ENCODE measurements at regions not wholly inside any gene's neighbourhood (a gene's known extent, or its start where the extent isn't known, plus 50 kb on each side); places are given as distances from the start of the nearest gene placed in this dataset.
"Not testable (repeated sequence)": the region's sequence is repeated elsewhere in the genome, so short reads cannot be mapped to it uniquely, and the experiment has no call there.

DNA sequence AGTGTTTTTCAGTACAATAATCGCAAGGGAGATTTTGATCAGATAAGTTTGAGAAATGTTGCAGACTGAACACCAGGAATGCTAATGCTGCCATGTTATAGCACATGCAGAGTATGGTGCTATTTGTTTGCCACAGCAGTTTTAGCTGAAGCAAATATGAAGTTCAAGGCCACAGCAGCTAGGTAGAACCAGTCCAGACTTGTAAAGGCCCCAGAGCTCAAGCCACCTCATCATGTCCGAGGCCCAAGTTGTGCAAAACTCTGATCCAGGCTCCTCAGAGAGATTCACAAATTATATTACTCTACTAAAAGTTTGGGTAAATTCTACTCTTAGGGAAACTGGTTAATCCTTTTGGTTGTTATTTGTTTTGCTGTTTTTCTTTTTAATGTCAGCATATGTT lies 2702.6 kb downstream of the PCDH9 start:
- no peak for DNase-seq

DNA sequence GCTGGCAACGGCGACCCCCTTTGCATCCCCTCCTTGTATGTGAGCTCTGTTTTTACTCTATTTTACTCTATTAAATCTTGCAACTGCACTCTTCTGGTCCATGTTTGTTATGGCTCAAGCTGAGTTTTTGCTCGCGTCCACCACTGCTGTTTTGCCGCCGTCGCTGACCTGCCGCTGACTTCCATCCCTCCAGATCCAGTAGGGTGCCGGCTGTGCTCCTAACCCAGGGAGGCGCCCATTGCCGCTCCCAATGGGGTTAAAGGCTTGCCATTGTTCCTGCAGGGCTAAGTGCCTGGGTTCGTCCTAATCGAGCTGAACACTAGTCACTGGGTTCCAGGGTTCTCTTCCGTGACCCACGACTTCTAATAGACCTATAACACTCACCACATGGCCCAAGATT lies 2704.4 kb downstream of the PCDH9 start:
- no peak for DNase-seq

DNA sequence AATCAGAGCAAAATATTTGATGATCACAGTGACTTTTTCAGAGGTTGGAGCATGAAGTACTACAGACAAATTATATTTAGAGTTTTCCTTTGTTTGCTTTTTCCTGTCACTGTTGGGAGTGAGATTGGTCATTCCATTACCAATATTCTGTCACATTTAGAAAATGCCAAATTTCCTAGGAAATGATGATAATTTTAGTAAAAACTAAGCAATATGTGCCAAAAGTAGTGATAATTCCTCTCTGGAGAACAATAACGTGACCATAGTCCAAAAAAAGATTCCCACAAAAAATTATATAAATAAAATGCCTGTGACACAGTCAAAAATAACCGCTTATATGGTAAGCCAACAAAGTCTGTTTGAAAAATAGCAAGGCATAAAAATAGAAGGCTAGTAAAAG lies 2719.4 kb downstream of the PCDH9 start:
- DNase-seq = no peak

DNA sequence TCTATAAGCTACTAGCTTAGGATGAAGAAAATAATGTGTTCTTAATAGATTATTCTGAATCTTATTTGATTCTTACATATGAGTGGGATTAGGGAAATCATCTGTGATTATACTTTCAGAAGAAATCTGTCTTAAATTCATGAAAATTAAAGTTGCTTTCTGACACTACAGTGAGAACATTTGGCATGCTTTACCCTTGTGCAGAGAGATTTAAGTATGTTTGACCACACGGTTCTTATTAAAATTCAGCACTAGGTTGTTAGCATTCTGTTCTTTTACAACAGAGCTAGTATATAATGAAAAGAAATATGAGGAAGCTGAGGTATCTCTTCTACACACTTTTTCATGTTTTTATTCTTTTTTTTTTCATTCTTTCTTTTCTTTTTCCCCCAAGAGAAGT lies 2723.9 kb downstream of the PCDH9 start:
- DNase-seq = peak; percentile 14

DNA sequence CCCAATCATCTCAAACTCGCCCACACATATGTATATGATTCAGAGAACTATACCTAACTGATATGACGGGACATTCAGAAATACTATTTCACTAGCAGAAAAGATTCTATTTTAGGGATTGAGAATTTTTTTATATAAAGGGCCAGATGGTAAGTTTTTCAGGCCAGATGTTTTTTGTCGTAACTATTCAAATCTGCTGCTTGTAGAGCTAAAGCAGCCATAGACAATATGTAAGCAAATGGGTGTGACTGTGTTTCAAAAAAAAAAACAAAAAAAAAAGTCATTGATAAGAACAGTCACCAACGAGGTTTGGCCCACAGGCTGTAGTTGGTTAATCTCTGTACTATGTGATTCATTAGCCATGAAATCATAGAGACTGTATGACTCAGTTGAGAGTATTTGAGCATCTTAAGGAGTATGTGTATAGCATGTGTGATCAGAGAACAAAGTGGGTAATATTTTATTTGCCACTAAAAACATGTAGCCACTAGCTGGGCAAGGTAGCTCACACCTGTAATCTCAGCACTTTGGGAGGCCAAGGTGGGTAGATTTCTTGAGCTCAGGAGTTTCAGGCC lies 2724.7 kb downstream of the PCDH9 start:
- no peak for DNase-seq

DNA sequence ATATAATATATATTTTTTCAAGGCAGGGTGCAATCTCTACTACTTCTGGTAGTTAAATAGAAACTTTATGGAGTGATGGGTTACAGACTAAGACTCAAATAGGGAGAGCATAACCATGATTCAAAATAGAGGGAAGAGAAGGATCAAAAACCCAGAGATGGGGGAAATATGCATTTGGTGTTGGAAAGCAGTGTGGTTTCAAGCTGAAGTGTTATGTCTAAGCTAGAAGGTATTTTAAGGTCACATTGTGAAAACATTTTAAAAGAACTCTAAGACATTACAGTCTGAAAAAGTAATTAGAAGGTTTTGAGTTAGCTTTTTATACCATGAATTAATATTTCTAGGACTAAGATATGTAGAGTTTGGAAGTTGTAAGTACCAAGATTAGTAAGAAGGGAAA lies 2741.4 kb downstream of the PCDH9 start:
- DNase-seq = no peak

DNA sequence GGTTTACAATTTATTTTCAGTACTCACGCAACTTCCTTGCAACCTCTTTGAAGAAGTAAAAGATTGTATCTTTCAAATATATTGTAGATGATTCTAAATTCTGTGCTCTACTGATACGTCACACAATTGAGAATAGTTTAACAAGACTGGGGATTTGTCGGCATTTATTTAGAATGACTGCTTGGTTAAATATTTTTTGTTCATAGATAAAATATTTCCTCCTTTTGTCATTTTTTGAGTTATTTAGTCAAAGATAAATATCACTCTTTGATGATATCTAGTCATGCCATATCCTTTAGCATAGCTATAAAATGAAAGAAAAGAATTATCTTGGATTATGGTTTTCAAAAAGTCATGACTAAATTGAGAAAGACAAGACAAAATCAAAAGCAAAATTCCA lies 2747.8 kb downstream of the PCDH9 start:
- no peak for DNase-seq

DNA sequence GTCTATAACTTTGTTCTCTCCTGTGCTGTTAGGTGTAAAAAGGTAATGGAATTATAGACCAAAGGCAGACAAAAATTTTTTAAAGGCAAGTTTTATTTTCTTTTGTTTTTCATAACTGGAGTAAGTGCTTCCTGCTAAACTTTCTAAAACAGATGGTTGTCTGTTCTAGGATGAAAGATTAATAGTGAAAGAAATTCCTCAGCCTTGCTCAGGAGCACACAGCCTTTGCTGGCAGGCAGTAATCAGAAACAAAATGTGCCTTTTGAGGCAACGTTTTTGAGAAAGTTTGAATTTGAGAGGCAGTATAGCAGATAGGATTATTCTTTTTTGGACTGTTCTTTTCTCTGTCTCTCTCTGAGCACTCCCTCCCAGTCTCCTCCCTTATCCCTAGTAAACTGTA lies 2749.5 kb downstream of the PCDH9 start:
- DNase-seq = no peak

DNA sequence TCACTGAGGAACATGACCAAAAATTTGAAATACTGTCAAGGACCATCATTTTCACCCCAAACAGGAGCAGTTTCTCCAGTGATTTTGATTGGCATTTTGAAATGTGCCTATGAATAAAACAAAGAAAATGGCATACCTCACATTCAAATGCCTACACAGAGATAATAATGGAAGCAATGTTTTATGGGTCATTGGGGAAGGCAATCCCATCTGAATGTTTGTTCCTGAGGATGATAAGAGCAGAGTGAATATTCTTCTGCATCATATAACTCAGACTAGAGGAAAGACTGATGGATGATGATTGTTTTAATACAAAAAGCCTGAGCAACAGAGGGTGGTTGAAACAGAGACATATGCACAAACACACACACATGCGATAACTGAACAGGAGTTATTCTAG lies 2749.9 kb downstream of the PCDH9 start:
- DNase-seq = no peak

DNA sequence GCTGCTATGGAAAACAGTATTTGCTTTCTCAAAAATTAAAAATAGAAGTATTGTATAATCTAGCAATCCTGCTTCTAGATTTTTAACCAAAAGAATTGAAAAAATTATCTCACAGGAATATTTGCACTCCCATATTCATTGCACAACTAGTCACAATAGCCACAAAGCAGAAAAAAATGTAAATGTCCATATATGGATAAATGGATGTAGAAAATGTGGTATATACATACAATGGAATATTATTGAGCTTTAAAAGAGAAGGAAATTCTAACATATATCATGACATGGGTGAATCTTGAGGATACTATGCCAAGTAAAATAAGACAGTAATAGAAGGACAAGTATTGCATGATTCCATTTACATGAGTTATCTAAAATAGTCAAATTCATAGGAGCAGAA lies 2753.0 kb downstream of the PCDH9 start:
- no peak for DNase-seq

DNA sequence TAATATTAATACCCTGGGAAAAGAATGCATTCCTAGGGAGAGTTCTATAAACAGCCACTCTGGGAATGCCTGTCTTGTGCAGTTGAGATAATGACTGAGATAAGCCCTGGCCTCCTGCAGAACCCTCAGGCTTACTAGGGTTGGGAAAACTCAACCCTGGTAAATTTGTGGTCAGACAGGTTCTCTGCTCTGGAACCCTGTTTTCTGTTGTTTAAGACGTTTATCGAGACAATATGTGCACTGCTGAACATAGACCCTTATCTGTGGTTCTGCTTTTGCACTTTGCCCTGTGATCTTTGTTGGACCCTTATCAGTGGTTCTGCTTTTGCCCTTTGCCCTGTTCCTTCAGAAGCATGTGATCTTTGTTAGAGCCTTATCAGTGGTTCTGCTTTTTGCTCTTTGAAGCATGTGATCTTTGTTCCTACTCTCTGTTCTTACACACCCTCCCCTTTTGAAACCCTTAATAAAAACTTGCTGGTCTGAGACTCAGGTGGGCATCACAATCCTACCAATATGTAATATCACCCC lies 2754.0 kb downstream of the PCDH9 start:
- DNase-seq = not testable (repeated sequence)

DNA sequence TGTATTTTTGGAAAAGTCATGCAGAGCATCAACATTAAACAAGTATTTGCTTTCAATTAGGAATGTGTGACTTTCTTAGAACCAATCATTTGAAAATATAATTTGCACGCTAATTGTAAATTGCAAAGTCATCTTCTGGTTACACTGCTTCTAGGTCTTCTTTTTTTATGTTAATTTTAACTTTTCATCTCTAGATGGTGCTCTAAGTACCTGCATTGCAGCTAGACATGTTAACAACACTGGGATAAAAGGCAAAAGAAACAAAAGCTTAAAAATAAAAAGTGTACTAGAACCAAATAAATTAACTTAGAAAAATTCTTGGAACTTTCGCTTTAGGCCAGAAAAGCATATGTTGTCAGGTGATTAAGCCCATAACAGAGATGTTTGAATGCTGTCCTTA lies 2758.2 kb downstream of the PCDH9 start:
- DNase-seq = peak; percentile 47

DNA sequence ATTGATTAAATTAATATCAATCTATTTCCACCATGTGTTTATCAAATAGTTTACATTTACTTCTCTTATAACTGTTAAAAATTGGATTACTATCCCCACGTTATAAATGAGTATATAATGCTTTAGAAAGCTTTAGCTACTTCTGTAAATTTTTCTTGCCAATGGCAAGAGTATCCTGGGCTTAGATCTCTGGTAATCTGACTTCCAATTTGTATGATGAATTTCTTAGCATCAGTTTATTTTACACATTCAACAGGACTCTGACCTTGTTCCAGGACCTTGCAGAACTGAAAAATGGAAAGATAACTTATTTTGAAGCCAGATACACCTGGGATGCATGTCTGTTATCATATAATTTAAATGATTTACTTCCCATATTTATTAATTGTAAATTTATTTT lies 2759.4 kb downstream of the PCDH9 start:
- no peak for DNase-seq

DNA sequence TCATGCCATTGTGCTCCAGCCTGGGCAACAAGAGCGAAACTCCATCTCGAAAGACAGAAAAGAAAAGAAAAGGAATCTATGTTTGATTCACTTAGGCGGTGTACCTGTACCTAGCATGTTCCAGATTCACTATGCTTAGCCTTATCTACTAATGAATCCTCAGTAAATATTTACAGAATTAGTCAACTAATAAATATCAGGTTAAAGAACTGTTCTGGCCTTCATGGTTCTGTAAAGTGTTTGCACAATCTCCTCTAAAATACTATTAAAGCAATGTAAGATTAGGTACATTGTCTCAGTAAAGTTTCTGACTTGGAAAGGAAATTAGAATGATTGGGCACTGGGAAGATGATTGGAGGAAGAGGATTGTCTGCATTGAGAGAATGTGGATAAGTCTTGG lies 2770.4 kb downstream of the PCDH9 start:
- DNase-seq = no peak

DNA sequence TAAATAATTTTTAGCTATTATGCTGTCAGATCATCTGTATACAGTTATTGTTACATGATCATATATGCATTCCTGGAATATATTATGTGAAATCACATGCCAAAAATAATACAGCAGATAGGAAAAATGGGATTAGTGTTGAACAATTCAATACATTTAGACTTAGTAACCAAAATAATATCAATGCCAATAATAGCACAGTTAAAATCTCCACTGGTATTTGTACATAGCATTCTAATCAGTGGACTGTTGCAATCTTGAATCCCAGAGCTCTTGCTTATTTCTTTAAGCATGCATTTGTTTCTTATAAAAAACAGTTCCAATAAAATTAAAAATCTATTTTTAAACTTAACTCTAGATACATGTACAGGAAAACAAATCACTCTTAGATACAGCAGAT lies 2772.2 kb downstream of the PCDH9 start:
- peak; percentile 13 for DNase-seq

DNA sequence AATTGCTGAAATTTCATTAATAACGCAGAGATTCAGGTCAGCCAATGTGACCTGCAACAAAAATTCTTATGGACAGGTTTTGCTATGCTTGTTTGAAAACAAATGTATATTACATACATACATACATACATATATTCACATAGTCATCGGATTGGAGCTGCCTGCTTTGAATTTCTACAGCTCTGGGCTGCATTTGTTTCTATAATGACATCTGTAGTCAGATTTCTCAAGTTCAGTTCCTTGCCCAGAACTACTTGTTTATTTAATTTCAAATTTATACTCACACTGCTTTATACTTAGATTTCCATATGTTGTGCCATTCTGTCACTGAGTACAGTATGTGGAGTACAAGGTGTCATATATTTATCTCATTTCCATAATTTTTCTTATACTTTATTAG lies 2775.0 kb downstream of the PCDH9 start:
- DNase-seq = no peak

DNA sequence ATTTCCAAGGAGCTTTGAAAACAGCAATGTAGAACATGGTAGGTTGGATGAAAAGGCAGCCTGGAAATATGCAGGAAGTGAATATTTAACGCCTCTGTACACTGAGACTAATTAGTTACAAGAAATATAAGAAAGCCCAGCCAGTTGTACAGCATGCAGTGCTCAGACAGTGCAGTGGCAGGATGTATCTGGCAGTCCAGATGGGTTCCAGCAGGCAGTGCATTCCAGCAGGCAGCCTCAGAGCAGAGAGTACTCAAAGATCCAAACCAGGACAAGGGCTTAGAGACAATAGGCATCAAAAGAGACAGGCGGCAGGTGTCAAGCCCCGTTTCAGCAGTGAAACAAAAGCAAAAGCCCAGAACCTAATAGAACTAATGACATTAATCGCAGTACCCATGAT lies 2776.3 kb downstream of the PCDH9 start:
- DNase-seq = peak; percentile 10

DNA sequence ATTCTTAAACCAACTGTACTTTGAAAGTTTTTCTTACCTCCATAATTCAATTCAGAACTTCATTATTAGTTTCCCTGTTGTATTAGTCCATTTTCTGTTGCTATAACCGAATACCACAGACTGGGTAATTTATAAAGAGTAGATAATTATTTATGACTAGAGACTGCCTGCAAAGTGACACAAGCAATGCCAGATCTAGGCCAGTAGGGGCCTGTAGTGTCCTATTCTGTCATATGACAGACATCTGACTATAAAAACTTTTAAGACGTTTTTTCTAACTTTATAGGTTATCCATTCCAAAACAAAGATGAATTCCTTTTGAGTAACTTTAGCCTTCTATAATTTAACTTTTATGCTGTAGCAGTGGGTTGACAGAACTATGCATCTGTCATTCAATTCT lies 2783.8 kb downstream of the PCDH9 start:
- DNase-seq = no peak

DNA sequence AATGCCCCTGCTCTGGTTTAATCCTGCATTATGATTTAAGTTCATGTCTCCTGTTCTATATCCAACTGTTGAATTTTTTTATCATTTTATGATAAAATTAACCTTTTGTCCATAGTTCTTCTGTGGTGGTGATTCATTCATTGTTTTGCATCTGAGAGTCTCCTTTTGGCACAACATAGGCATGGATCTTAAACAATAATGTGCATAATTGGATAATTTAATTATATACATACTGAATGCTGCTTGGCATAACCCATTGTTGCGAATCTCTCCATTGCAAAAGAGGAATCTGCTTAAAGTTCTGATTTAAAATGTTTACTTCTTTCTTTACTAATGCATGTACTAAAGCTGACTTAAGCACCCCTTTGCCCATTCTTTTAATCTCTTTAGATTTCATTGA lies 2788.4 kb downstream of the PCDH9 start:
- DNase-seq = no peak

DNA sequence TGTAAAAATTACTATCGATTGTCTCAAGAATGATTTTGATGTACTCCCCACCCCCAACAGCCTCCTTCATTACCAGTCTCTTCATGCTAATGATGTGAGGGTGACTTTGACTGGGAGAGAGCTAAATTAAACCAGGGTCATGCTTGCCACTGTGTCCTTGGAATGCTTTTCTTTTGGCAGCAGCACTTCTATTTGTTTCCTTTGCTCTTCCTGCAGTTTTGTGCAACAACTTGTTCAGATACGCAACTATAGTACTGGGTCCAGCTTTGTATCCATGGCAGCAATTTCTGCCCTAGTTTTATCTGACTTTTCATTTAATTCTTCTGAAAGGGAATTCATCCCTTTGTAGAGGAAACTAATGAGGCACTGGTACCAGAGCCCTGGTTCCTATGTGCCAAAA lies 2792.1 kb downstream of the PCDH9 start:
- no peak for DNase-seq

DNA sequence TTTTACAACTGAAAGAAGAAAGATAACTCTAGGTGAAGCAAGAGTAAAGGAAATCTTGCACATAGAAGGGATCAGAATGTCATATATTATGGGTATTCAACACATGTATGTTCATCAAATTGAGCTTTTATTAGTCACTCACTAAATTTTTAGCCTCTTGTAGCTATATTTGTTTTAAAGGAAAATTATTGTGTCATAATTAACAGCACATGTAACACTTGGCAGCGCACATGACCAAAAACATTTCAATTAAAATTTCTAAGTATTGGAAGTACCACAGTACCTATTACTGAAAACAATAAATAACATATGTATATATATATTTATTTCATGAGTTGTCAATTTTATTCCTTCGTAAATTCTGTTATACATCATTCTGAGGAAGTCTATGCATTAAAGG lies 2800.4 kb downstream of the PCDH9 start:
- DNase-seq = no peak

DNA sequence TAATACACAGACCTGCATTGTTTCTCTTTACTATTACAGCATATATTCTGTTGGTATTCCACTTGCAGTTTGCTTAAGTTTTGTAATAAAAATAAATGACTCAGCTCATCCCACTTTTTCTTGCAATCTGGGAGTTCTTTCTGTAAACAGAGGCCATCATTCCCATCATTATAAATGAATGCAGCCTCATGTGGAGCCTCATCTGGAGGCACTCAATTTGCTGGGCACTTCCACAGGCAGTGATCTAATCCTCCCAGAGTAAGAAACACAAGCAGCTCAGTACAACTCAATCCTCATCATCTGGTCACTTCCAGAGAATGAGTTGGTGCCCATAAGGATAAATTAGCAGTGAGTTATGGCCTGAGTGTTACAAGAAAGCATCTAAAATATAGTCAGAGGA lies 2801.9 kb downstream of the PCDH9 start:
- DNase-seq = peak; percentile 0

DNA sequence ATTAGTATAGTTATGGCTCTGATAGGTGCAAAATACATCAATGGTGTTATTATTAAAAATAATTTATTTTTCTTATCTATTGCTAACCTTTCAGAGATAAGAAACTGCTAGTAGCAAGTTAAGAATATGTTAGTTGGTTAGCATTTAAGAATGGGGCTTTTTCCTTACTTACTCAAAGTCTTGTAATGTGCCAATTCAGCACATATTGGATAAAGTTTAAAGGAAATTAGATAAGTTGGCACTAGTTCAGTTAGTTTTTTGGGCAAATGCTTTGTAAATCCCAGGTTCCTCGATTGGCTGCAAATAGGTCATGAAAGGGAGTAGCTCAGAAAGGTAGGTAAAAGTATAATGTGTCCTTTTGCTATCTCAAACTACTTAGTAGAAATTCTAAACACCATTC lies 2806.7 kb downstream of the PCDH9 start:
- DNase-seq = no peak

DNA sequence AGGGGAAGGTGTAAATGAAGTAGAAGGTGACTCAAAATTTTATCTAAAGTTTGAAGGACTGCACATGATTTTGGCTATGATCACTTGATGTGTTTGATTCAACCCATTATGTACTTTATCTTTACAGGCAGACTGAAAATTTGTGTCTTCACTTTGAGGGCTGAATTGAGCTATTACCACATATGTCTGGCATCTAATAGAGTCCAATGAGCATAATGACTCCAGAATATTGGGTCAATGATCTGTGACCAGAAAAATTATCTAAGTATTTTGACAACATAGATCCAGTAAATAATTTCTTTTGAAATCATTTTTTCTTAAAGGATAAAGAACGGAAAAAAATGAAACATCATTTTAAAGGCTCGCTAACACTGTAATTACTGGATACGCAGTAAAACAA lies 2810.0 kb downstream of the PCDH9 start:
- no peak for DNase-seq

DNA sequence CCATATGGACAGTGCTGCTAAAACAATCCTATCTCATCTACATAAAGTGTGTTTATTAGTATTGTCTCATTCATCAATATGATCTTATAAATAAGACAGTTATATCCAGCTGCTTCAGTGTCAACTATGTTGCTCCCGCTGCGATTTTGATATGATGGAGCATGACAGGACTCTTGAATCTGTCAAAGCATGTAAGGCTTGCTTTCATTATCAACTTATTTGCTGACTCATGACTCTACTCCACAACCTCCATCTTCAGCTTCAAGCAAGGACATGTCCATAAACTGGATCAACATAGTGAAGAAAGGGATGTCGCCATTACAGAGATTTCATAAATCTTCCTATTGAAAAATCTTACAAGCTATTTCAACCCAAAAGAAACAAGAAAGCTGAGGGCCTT lies 2812.6 kb downstream of the PCDH9 start:
- DNase-seq = no peak

All from tongue (tissue), 1 donor.